Type B pancreatic cell (in vitro differentiated cells): ENCODE measurements at regions not wholly inside any gene's neighbourhood (a gene's known extent, or its start where the extent isn't known, plus 50 kb on each side); places are given as distances from the start of the nearest gene placed in this dataset.
A peak's percentile ranks its signal among the peaks of the same experiment; 100 is the strongest.

ENCODE experiments used
- DNase-seq: peaks from one replicate; pipeline ENCODE4 v3.0.0; 2021; ENCODE audit warnings: mixed read lengths; ENCODE audit not compliant: unreplicated experiment; ENCODE audit errors: extremely low spot score
- H3K27ac Mint-ChIP-seq: 2 replicates; pipeline ENCODE4 v1.8.0; 2021; ENCODE audit warnings: mild to moderate bottlenecking, mixed read lengths
- H3K27me3 Mint-ChIP-seq: 2 replicates; pipeline ENCODE4 v1.8.0; 2021; ENCODE audit warnings: mixed read lengths
- H3K36me3 Mint-ChIP-seq: 2 replicates; pipeline ENCODE4 v1.8.0; 2021; ENCODE audit warnings: mixed read lengths
- H3K4me1 Mint-ChIP-seq: one replicate; pipeline ENCODE4 v1.8.0; 2021; ENCODE audit warnings: mixed read lengths; ENCODE audit not compliant: unreplicated experiment
- H3K4me3 Mint-ChIP-seq: 2 replicates; pipeline ENCODE4 v1.8.0; 2021; ENCODE audit warnings: mild to moderate bottlenecking, mixed read lengths
- H3K9me3 Mint-ChIP-seq: 2 replicates; pipeline ENCODE4 v1.8.0; 2021; ENCODE audit warnings: mixed read lengths
- TF ChIP-seq, protein P1 (sequence below): fragments of 200-600 bp; sonication (generic); conservative IDR thresholded peaks from 2 replicates; pipeline ENCODE4 v1.5.0; 2021; ENCODE audit warnings: antibody characterized with exemption, mild to moderate bottlenecking

DNA sequence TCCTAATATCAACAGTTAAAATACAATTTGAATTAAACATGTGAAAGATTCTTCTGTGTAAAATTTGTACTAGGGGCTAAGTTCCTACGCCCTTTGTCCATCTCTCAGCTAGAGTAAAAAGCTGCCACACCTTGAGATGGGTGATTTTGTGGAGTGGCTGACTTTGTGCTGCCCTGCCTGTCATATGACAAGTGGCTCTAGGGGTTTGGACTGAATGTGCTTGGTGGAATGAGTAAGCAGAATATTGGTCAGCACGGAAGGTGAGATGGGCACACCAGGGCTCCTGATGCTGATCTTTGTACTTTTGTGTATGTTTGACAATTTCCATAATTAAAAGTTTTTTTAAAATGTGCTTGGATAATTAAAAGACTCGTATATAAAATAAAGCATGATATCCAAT lies 133.6 kb upstream of the SLC45A1 start:
- peaks cover 6% of the 10 kb centered on the region for H3K9me3 Mint-ChIP-seq
- peak overlapping the region; percentile 68 for H3K27ac Mint-ChIP-seq
- no peaks in the 10 kb centered on the region for H3K36me3 Mint-ChIP-seq
- no peaks in the 10 kb centered on the region for H3K27me3 Mint-ChIP-seq
- H3K4me1 Mint-ChIP-seq = no peaks in the 10 kb centered on the region
- DNase-seq = no peak
- TF ChIP-seq, protein P1, sequence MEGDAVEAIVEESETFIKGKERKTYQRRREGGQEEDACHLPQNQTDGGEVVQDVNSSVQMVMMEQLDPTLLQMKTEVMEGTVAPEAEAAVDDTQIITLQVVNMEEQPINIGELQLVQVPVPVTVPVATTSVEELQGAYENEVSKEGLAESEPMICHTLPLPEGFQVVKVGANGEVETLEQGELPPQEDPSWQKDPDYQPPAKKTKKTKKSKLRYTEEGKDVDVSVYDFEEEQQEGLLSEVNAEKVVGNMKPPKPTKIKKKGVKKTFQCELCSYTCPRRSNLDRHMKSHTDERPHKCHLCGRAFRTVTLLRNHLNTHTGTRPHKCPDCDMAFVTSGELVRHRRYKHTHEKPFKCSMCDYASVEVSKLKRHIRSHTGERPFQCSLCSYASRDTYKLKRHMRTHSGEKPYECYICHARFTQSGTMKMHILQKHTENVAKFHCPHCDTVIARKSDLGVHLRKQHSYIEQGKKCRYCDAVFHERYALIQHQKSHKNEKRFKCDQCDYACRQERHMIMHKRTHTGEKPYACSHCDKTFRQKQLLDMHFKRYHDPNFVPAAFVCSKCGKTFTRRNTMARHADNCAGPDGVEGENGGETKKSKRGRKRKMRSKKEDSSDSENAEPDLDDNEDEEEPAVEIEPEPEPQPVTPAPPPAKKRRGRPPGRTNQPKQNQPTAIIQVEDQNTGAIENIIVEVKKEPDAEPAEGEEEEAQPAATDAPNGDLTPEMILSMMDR = no peak
- H3K4me3 Mint-ChIP-seq = no peak overlapping the region

DNA sequence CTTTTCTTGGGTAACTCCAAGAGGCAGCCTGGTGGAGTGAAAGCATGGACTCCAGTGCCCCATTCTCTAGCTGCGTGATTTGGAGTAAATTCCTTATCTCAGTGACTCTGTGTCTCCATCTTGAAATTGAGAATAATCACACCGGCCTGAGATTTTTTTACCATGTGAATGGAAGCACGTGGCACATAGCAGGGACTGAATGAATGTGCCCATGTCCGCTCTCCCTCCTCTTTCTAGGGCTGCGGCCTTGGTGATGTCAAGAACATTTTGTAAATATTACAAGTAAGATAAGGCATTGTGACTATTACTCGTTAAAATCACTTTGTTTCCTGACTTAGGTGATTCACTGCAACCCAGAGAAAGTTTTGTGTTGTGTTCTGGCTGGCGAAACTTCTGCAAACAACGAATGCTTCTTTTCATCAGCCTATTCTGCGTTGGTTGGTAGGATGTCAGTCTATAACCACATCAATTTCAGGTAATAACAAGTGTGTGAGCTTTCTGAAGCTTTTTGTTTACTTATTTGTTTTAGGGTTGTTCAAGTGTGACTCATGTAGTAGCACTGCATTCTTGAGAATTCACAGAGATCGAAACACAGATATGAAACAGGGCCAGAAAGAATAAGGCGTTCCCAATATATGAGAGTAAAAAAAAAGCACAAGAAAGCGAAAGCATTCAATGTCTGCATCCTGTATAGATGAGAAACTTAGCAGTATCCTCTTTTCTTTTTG lies 135.7 kb upstream of the SLC45A1 start:
- DNase-seq = no peak
- TF ChIP-seq, protein P1 = no peak
- Mint-ChIP-seq H3K9me3 (peaks cover 17% of the 10 kb centered on the region), H3K27me3 (no peaks in the 10 kb centered on the region), H3K27ac (peak overlapping the region; percentile 85), H3K4me3 (peak overlapping the region; percentile 5), H3K4me1 (no peaks in the 10 kb centered on the region), H3K36me3 (peaks cover 4% of the 10 kb centered on the region)

DNA sequence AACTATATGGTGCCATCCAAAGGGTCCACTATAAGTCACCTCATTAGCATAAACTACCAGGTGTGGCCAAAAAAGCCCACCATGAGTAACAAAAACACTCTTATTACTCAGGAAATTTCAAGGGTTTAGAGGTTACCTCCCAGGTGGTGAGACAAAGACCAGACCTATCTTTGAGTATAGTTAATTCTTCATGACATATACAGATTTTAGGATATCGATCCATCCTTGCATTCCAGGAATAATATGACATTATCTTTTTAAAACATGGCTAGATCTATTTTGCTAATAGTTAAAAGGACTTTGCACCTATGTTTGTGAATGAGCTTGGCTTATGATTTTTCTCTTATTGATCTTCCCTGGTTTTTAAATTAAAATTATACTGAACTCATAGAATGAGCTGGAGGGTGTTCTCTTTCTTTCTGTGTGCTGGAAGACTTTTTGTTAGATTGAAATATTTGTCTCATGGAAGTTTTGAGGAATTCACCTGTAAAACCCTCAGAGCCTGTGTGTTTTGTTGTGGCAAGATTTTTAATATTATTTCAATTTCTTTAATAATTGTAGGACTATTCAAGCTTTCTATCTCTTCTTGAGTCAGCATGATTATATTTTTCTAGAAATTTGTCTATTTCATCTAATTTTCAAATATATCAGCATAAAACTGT lies 138.7 kb upstream of the SLC45A1 start:
- H3K27me3 Mint-ChIP-seq = no peaks in the 10 kb centered on the region
- no peak overlapping the region for H3K4me3 Mint-ChIP-seq
- TF ChIP-seq, protein P1 = no peak
- no peaks in the 10 kb centered on the region for H3K4me1 Mint-ChIP-seq
- DNase-seq = no peak
- no peak overlapping the region for H3K27ac Mint-ChIP-seq
- H3K36me3 Mint-ChIP-seq = peaks cover 4% of the 10 kb centered on the region
- peaks cover 17% of the 10 kb centered on the region for H3K9me3 Mint-ChIP-seq

DNA sequence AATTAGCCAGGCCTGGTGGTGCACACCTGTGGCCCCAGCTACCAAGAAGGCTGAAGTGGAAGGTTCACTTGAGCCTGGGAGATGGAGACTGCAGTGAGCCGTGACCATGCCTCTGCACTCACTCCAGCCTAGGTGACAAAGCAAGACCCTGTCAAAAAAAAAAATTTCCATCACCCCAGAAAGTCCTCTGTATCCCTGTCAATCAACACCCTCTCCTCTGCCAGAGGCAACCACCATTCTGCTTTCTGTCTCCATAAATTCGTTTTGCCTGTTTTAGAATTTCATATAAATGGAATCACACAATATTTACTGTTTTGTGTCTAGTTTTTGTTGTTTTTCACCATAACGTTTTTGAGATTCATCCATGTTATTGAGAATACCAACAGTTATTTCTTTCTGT lies 141.6 kb upstream of the SLC45A1 start:
- Mint-ChIP-seq H3K9me3 (peaks cover 17% of the 10 kb centered on the region), H3K4me3 (no peak overlapping the region), H3K27ac (no peak overlapping the region), H3K4me1 (no peaks in the 10 kb centered on the region), H3K36me3 (peaks cover 4% of the 10 kb centered on the region), H3K27me3 (no peaks in the 10 kb centered on the region)
- TF ChIP-seq, protein P1 = no peak
- no peak for DNase-seq

DNA sequence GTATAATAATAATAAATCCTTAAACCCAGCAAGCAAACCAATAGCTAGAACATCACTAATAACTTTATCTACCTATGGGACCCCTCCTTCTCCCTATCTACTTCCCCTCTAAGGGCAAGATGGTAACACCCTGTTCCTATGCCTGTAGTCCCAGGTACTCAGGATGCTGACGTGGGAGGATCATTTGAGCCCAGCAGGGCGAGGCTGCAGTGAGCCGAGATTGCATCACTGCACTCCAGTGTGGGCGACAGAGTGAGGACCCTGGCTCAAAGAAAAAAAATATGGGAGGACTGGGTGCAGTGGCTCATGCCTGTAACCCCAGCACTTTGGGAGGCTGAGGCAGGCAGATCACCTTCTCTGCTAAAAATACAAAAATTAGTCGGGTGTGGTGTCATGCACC lies 143.1 kb upstream of the SLC45A1 start:
- Mint-ChIP-seq H3K27me3 (no peaks in the 10 kb centered on the region), H3K4me1 (peaks cover 4% of the 10 kb centered on the region), H3K4me3 (no peak overlapping the region), H3K27ac (no peak overlapping the region), H3K36me3 (peaks cover 4% of the 10 kb centered on the region), H3K9me3 (peaks cover 16% of the 10 kb centered on the region)
- DNase-seq = no peak
- TF ChIP-seq, protein P1 = no peak
